ENCODE measurements at regions not wholly inside any gene's neighbourhood (a gene's known extent, or its start where the extent isn't known, plus 50 kb on each side); places are given as distances from the start of the nearest gene placed in this dataset.

DNA sequence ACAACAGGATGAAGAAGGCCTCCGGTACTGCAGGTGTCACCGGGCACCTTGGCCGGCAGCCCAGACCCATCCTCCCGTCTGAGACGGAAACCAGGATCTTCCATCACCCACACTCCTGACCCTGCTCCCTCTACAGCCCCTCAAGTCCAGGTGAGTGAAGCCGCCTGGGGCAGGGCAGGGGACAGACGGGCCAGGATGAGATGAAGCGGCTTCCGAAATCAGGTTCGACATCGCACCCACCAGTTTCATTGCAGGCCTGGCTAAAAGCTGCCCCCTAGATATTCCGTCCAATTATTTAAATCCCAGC lies 639.1 kb downstream of the TBC1D22A start:
- H4K5ac ChIP-seq (ENCODE audit: low read depth, low read length), result no peak overlapping the region
- no TSS peak for BruUV-seq (replicated peaks)
- no peak overlapping the region for H3K23ac ChIP-seq (ENCODE audit: low read depth, low read length)
- no peak for TF ChIP-seq BHLHE40 (IDR thresholded peaks at IDR 0.05; ENCODE audit: low read depth, low read length)
- no peak for TF ChIP-seq CEBPB (IDR thresholded peaks at IDR 0.05; ENCODE audit: low read depth, low read length)
- no peak for TF ChIP-seq FOS (IDR thresholded peaks at IDR 0.05; ENCODE audit: low read depth, low read length)
- TF ChIP-seq RCOR1 (IDR thresholded peaks at IDR 0.05; ENCODE audit: insufficient replicate concordance, low read length), result no peak
- TF ChIP-seq, protein P1, sequence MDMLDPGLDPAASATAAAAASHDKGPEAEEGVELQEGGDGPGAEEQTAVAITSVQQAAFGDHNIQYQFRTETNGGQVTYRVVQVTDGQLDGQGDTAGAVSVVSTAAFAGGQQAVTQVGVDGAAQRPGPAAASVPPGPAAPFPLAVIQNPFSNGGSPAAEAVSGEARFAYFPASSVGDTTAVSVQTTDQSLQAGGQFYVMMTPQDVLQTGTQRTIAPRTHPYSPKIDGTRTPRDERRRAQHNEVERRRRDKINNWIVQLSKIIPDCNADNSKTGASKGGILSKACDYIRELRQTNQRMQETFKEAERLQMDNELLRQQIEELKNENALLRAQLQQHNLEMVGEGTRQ (IDR thresholded peaks at IDR 0.05; ENCODE audit: low read depth, low read length), result no peak
- no peak for TF ChIP-seq SMC3 (IDR thresholded peaks at IDR 0.05; ENCODE audit: low read depth, low read length)
- TF ChIP-seq NFE2L2 (IDR thresholded peaks at IDR 0.05; ENCODE audit: low read depth, low read length), result no peak
- TF ChIP-seq MAFK (IDR thresholded peaks at IDR 0.05; ENCODE audit: low read depth, low read length), result no peak
- TF ChIP-seq, protein P2, sequence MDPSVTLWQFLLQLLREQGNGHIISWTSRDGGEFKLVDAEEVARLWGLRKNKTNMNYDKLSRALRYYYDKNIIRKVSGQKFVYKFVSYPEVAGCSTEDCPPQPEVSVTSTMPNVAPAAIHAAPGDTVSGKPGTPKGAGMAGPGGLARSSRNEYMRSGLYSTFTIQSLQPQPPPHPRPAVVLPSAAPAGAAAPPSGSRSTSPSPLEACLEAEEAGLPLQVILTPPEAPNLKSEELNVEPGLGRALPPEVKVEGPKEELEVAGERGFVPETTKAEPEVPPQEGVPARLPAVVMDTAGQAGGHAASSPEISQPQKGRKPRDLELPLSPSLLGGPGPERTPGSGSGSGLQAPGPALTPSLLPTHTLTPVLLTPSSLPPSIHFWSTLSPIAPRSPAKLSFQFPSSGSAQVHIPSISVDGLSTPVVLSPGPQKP (IDR thresholded peaks at IDR 0.05; ENCODE audit: borderline replicate concordance, low read depth, low read length), result no peak
- no peak for TF ChIP-seq RAD21 (IDR thresholded peaks at IDR 0.05; ENCODE audit: low read length)
- TF ChIP-seq MXI1 (IDR thresholded peaks at IDR 0.05; ENCODE audit: borderline replicate concordance, low read depth, low read length), result no peak
- TF ChIP-seq RFX5 (IDR thresholded peaks at IDR 0.05; ENCODE audit: low read depth, low read length), result no peak
- no peak for TF ChIP-seq CHD1 (IDR thresholded peaks at IDR 0.05; ENCODE audit: low read depth, low read length)
- TF ChIP-seq, protein P3, sequence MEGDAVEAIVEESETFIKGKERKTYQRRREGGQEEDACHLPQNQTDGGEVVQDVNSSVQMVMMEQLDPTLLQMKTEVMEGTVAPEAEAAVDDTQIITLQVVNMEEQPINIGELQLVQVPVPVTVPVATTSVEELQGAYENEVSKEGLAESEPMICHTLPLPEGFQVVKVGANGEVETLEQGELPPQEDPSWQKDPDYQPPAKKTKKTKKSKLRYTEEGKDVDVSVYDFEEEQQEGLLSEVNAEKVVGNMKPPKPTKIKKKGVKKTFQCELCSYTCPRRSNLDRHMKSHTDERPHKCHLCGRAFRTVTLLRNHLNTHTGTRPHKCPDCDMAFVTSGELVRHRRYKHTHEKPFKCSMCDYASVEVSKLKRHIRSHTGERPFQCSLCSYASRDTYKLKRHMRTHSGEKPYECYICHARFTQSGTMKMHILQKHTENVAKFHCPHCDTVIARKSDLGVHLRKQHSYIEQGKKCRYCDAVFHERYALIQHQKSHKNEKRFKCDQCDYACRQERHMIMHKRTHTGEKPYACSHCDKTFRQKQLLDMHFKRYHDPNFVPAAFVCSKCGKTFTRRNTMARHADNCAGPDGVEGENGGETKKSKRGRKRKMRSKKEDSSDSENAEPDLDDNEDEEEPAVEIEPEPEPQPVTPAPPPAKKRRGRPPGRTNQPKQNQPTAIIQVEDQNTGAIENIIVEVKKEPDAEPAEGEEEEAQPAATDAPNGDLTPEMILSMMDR (conservative IDR thresholded peaks at IDR 0.05; ENCODE audit: low read depth, low read length), result no peak
- TF ChIP-seq POLR2A (IDR thresholded peaks at IDR 0.05; ENCODE audit: low read depth, low read length), result no peak
- TF ChIP-seq MAZ (IDR thresholded peaks at IDR 0.05; ENCODE audit: borderline replicate concordance, low read depth, low read length), result no peak
- no peak overlapping the region for H3K27ac ChIP-seq (ENCODE audit: insufficient read depth, low read length)
- H3K9me3 ChIP-seq (ENCODE audit: control insufficient read depth, insufficient read depth, low read length), result peaks cover 23% of the 10 kb centered on the region
- no peak overlapping the region for H3K56ac ChIP-seq (ENCODE audit: extremely low read depth, insufficient read depth, low read length)
- no peaks in the 10 kb centered on the region for H4K20me1 ChIP-seq (ENCODE audit: insufficient read depth, low read length)
- H3K4me1 ChIP-seq (ENCODE audit: control insufficient read depth, insufficient read depth, low read length), result no peaks in the 10 kb centered on the region
- no peak overlapping the region for H3K4me2 ChIP-seq (ENCODE audit: low read depth, low read length)
- H2BK120ac ChIP-seq (ENCODE audit: low read depth, low read length), result no peak overlapping the region
- H2AK5ac ChIP-seq (ENCODE audit: low read depth, low read length), result no peak overlapping the region
- no peak overlapping the region for H3K18ac ChIP-seq (ENCODE audit: low read depth, low read length)
- CTCF ChIA-PET, result no interaction called here
- intact Hi-C loops (cut with micrococcal nuclease) (no loop called here), in situ Hi-C loops (cut with MboI; ENCODE audit: low sequenced_read_pairs) (no loop called here), dilution Hi-C loops (cut with HindIII; ENCODE audit: low sequenced_read_pairs, unreplicated experiment) (no loop called here)
- H4K8ac ChIP-seq (ENCODE audit: low read depth in 2 of 2, low read length in 2 of 2), result no peak overlapping the region
- H2BK5ac ChIP-seq (ENCODE audit: low read depth, low read length, poor library complexity, severe bottlenecking), result no peak overlapping the region
- no peaks in the 10 kb centered on the region for H3K79me1 ChIP-seq (ENCODE audit: low read depth in 1 of 2, low read length in 2 of 2)
- no peak overlapping the region for H4K91ac ChIP-seq (ENCODE audit: insufficient read depth, low read depth, low read length)
- no peak overlapping the region for H2AFZ ChIP-seq (replicated peaks; ENCODE audit: low read length, poor library complexity)
- ATAC-seq (ENCODE audit: low read depth) (no peak), DNase-seq (no peak)
- H3K9me1 ChIP-seq (ENCODE audit: insufficient read depth, low read length), result no peaks in the 10 kb centered on the region
- H3K4ac ChIP-seq (ENCODE audit: low read depth, low read length), result no peak overlapping the region
- no peak overlapping the region for H2BK20ac ChIP-seq (ENCODE audit: low read depth, low read length)
- POLR2A ChIA-PET (ENCODE audit: unreplicated experiment), result no interaction called here
- H3K9ac ChIP-seq (ENCODE audit: low read depth, low read length), result no peak overlapping the region
- H3K14ac ChIP-seq (replicated peaks; ENCODE audit: low read depth, low read length), result no peak overlapping the region
- no peak overlapping the region for H2BK15ac ChIP-seq (ENCODE audit: low read depth, low read length)
- no peak overlapping the region for H3K4me3 ChIP-seq (ENCODE audit: insufficient read depth, low read depth, low read length)
- WGBS, 2 experiments (ENCODE audit: extremely low coverage in 2 of 2, insufficient read length in 1 of 2), result 75% methylated on average over 4 of the region's 12 CpGs; no CpG with 5 or more reads in 1 of the 2 experiments
- H3K27me3 ChIP-seq (ENCODE audit: control insufficient read depth, insufficient read depth, low read length), result no peaks in the 10 kb centered on the region
- no peak overlapping the region for H2AK9ac ChIP-seq (replicated peaks; ENCODE audit: low read depth, low read length, poor library complexity)
- no peaks in the 10 kb centered on the region for H3K36me3 ChIP-seq (ENCODE audit: control insufficient read depth, insufficient read depth, low read length)

All from IMR-90 (cell line).